HepG2 (cell line): ENCODE measurements at regions not wholly inside any gene's neighbourhood (a gene's known extent, or its start where the extent isn't known, plus 50 kb on each side); places are given as distances from the start of the nearest gene placed in this dataset.

ENCODE experiments used
- ATAC-seq: fragments of 200-7000 bp; cut with Tn5 transposase; 3 replicates; pipeline ENCODE4 v1.9.1; 2020; ENCODE audit warnings: mild to moderate bottlenecking, moderate library complexity
- BruUV-seq: library from RNA; stranded (reverse); fragments of 400-500 nt; replicated peaks from 2 replicates; lab custom pipeline; 2021; lab: Mats Ljungman, UMichigan
- CTCF ChIA-PET: fragments of 300-600 bp; formaldehyde crosslinking; extraction: SDS; loops from one replicate; lab custom pipeline; 2021; ENCODE audit warnings: low total read pairs, inconsistent platforms, low intra/inter-chr PET ratio; lab: Yijun Ruan, JAX
- POLR2A ChIA-PET: fragments of 350-600 bp; sonication (Branson Sonifier 250); formaldehyde crosslinking; loops from one replicate; lab custom pipeline; 2020; ENCODE audit warnings: antibody characterized with exemption, inconsistent platforms; lab: Yijun Ruan, JAX
- DNase-seq: peaks from one replicate; pipeline ENCODE4 v3.0.0-alpha.2; 2015; ENCODE audit warnings: low spot score
- FAIRE-seq: peaks from 3 replicates; lab custom pipeline; 2011; peaks lifted over from hg19 to GRCh38; lab: Jason Lieb, UNC
- H2AFZ ChIP-seq: one replicate; pipeline ENCODE4 v1.6.1; 2011; ENCODE audit warnings: low read length, inconsistent platforms
- H3K27ac ChIP-seq: fragments of 300-600 bp; 3 replicates; pipeline ENCODE4 v1.8.0; 2011; ENCODE audit warnings: mixed run types, mild to moderate bottlenecking, mixed read lengths, low read length, inconsistent platforms; ENCODE audit not compliant: insufficient read depth; ENCODE audit errors: extremely low read length
- H3K27me3 ChIP-seq, 2 experiments: fragments of 200-600 bp in 1 of 2; 2 replicates in 1 of 2; 3 replicates in 1 of 2; pipeline versions ENCODE4 v1.6.0 to v1.8.0; 2011; ENCODE audit warnings: low read length in 2 of 2, mild to moderate bottlenecking in 2 of 2, moderate library complexity in 2 of 2, inconsistent platforms in 1 of 2; ENCODE audit not compliant: insufficient read depth in 2 of 2, control insufficient read depth in 1 of 2
- H3K36me3 ChIP-seq, 2 experiments: fragments of 200-600 bp in 1 of 2; replicated peaks in 1 of 2; 2 replicates in 1 of 2; 3 replicates in 1 of 2; pipeline versions ENCODE4 v1.5.1 to v1.8.0; 2011; ENCODE audit warnings: low read length in 2 of 2, inconsistent platforms in 1 of 2; ENCODE audit not compliant: insufficient read depth in 2 of 2, control insufficient read depth in 1 of 2
- H3K4me1 ChIP-seq: 2 replicates; pipeline ENCODE4 v1.5.1; 2012; ENCODE audit warnings: low read length, inconsistent platforms; ENCODE audit not compliant: insufficient read depth
- H3K4me2 ChIP-seq: 2 replicates; pipeline ENCODE4 v1.6.0; 2011; ENCODE audit warnings: low read depth, low read length, inconsistent platforms
- H3K4me3 ChIP-seq, 3 experiments: fragments of 200-600 bp in 1 of 3; sonication (generic), shearing (Covaris generic) in 1 of 3; replicated peaks in 1 of 3; 2 replicates each; pipeline ENCODE4 v1.5.1; 2011 to 2016; ENCODE audit warnings: low read length in 3 of 3, inconsistent platforms in 2 of 3, low read depth in 2 of 3, mild to moderate bottlenecking in 2 of 3, control low read depth in 1 of 3, mixed read lengths in 1 of 3; ENCODE audit not compliant: insufficient read depth in 1 of 3
- H3K79me2 ChIP-seq: one replicate; pipeline ENCODE4 v1.6.1; 2011; ENCODE audit warnings: low read length, inconsistent platforms; ENCODE audit not compliant: insufficient read depth
- H3K9ac ChIP-seq: 2 replicates; pipeline ENCODE4 v1.6.0; 2011; ENCODE audit warnings: mild to moderate bottlenecking, low read depth, low read length, inconsistent platforms; ENCODE audit not compliant: insufficient read depth
- H3K9me3 ChIP-seq: 2 replicates; pipeline ENCODE4 v1.5.1; 2012; ENCODE audit warnings: mild to moderate bottlenecking, low read length
- H4K20me1 ChIP-seq: 2 replicates; pipeline ENCODE4 v1.6.0; 2011; ENCODE audit warnings: inconsistent platforms, mild to moderate bottlenecking, low read length, moderate library complexity; ENCODE audit not compliant: insufficient read depth
- ATF2 ChIP-seq: sonication (generic); formaldehyde crosslinking; IDR thresholded peaks from 2 replicates; pipeline ENCODE4 v1.4.0; 2020; ENCODE audit warnings: missing genetic modification reagents
- CBX5 ChIP-seq: sonication (generic); formaldehyde crosslinking; IDR thresholded peaks from 2 replicates; pipeline ENCODE4 v1.4.0; 2020; ENCODE audit warnings: missing genetic modification reagents, borderline replicate concordance
- PHF5A ChIP-seq: IDR thresholded peaks from one replicate; pipeline ENCODE4 v1.6.1; 2018; ENCODE audit warnings: low read depth, missing genetic modification reagents; ENCODE audit not compliant: unreplicated experiment
- RXRB ChIP-seq: IDR thresholded peaks from 2 replicates; pipeline ENCODE4 v1.6.1; 2016; ENCODE audit warnings: borderline replicate concordance, missing genetic modification reagents, missing compliant biosample characterization
- ZFP90 ChIP-seq: sonication (generic); formaldehyde crosslinking; IDR thresholded peaks from 2 replicates; pipeline ENCODE4 v1.8.0; 2022; ENCODE audit warnings: missing genetic modification reagents, mild to moderate bottlenecking, inconsistent platforms, borderline replicate concordance
- ZNF451 ChIP-seq: sonication (generic); formaldehyde crosslinking; IDR thresholded peaks from 2 replicates; pipeline ENCODE4 v1.5.0; 2020; ENCODE audit warnings: mild to moderate bottlenecking, missing genetic modification reagents
- WGBS: methylation state at CpG from one replicate; pipeline ENCODE4 v1.1.6; 2017; ENCODE audit warnings: low lambda C conversion rate; 5-methylcytosine and 5-hydroxymethylcytosine counted together
- in situ Hi-C: cut with HindIII; loops from 2 replicates; pipeline ENCODE4 v1.10.0; 2017; ENCODE audit warnings: low pct_unique_long_range_greater_than_20kb; ENCODE audit not compliant: extremely low pct_ligation_motif_present
- intact Hi-C: fragments of 100-400 bp; cut with micrococcal nuclease; formaldehyde crosslinking; loops from one replicate; pipeline ENCODE4 v1.10.0; 2022; ENCODE audit not compliant: unreplicated experiment
- TF ChIP-seq, protein P1 (sequence below): sonication (generic); formaldehyde crosslinking; IDR thresholded peaks from 2 replicates; pipeline ENCODE4 v1.4.0; 2020; ENCODE audit warnings: missing genetic modification reagents, borderline replicate concordance

DNA sequence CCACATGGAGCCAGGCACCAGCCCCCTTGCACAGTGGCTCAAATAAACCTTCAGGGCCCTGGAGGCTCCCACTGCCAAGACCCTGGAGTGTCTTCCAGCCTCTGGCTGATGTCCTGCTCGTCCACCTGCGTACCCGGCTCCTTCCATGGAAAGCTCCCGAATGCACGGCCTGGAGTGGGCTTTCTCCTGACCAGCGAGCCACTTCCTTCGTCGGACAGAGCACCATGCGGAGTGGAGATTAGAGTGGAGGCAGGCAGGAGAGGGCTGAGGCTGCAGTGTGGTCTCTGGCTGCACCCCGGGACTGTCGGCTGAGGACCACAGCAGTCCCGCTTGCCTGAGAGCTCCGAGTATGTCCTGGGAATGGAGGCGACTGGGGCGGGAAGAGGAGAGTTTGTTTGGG is 93.7 kb upstream of the SFSWAP start:
- no peak for FAIRE-seq
- Histone ChIP-seq H3K79me2 (no peaks in the 10 kb centered on the region), H3K4me2 (no peak overlapping the region), H3K4me1 (no peaks in the 10 kb centered on the region), H2AFZ (no peak overlapping the region), H3K9me3 (no peaks in the 10 kb centered on the region), H3K27ac (no peak overlapping the region), H3K27me3 (peaks cover 20 to 96% of the 10 kb centered on the region in 2 experiments), H3K9ac (no peak overlapping the region), H3K4me3 (no peak overlapping the region), H4K20me1 (0 out of 2 replicates have a peak, but pooled peaks cover 9% of the 10 kb centered on the region), H3K36me3 (no peaks in the 10 kb centered on the region)
- WGBS: 18% methylated on average over 9 of the region's 15 CpGs
- DNase-seq: no peak
- intact Hi-C loops (no loop called here), in situ Hi-C loops (loop anchor here (10.0 to 25.0 kb wide), 2 partner anchors 218 to 395 kb away; no protein-coding TSS in a partner anchor)
- no TSS peak for BruUV-seq
- POLR2A ChIA-PET: no interaction called here
- ATAC-seq: no peak
- TF ChIP-seq RXRB (CRISPR knock-in tag): no peak
- TF ChIP-seq, protein P1, sequence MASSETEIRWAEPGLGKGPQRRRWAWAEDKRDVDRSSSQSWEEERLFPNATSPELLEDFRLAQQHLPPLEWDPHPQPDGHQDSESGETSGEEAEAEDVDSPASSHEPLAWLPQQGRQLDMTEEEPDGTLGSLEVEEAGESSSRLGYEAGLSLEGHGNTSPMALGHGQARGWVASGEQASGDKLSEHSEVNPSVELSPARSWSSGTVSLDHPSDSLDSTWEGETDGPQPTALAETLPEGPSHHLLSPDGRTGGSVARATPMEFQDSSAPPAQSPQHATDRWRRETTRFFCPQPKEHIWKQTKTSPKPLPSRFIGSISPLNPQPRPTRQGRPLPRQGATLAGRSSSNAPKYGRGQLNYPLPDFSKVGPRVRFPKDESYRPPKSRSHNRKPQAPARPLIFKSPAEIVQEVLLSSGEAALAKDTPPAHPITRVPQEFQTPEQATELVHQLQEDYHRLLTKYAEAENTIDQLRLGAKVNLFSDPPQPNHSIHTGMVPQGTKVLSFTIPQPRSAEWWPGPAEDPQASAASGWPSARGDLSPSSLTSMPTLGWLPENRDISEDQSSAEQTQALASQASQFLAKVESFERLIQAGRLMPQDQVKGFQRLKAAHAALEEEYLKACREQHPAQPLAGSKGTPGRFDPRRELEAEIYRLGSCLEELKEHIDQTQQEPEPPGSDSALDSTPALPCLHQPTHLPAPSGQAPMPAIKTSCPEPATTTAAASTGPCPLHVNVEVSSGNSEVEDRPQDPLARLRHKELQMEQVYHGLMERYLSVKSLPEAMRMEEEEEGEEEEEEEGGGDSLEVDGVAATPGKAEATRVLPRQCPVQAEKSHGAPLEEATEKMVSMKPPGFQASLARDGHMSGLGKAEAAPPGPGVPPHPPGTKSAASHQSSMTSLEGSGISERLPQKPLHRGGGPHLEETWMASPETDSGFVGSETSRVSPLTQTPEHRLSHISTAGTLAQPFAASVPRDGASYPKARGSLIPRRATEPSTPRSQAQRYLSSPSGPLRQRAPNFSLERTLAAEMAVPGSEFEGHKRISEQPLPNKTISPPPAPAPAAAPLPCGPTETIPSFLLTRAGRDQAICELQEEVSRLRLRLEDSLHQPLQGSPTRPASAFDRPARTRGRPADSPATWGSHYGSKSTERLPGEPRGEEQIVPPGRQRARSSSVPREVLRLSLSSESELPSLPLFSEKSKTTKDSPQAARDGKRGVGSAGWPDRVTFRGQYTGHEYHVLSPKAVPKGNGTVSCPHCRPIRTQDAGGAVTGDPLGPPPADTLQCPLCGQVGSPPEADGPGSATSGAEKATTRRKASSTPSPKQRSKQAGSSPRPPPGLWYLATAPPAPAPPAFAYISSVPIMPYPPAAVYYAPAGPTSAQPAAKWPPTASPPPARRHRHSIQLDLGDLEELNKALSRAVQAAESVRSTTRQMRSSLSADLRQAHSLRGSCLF (CRISPR knock-in tag): no peak
- TF ChIP-seq ZNF451 (CRISPR knock-in tag): no peak
- TF ChIP-seq ZFP90: no peak
- no peak for TF ChIP-seq ATF2
- no peak for TF ChIP-seq PHF5A (CRISPR knock-in tag)
- no peak for TF ChIP-seq CBX5 (CRISPR knock-in tag)
- CTCF ChIA-PET: no interaction called here
